GM12892 (cell line): ENCODE measurements at regions not wholly inside any gene's neighbourhood (a gene's known extent, or its start where the extent isn't known, plus 50 kb on each side); places are given as distances from the start of the nearest gene placed in this dataset.

Source experiments
- DNase-seq: peaks from one replicate; pipeline ENCODE4 v3.0.0; 2011; ENCODE audit not compliant: insufficient read length
- FAIRE-seq: peaks from 2 replicates; lab custom pipeline; 2011; peaks lifted over from hg19 to GRCh38; lab: Jason Lieb, UNC
- POLR2A ChIP-seq: IDR thresholded peaks from 2 replicates; pipeline ENCODE4 v1.6.1; 2011; ENCODE audit warnings: low read depth, low read length, control low read depth
- POLR2AphosphoS5 ChIP-seq: IDR thresholded peaks from 2 replicates; pipeline ENCODE4 v1.6.1; 2011; ENCODE audit warnings: low read depth, low read length, control low read depth
- TAF1 ChIP-seq: IDR thresholded peaks from 2 replicates; pipeline ENCODE4 v1.6.1; 2011; ENCODE audit warnings: low read depth, mild to moderate bottlenecking, control low read depth, low read length, borderline replicate concordance

DNA sequence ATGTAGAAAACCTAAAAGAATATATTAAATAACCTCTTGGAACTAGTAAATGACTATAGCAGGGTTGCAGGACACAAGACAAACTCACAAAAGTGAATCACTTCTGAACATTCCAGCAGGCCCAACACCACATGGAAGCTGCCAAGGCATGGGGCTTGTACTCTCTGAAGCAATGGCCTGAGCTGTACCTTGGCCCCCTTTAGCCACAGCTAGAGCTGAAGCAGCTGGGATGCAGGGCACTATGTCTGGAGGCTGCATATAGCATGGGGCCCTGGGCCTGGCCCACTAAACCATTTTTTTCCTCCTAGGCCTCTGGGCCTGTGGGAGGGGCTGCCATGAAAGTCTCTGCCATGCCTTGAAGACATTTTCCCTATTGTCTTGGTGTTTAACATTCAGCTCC lies 1067.3 kb downstream of the LRFN5 start:
- DNase-seq: no peak
- no peak for TF ChIP-seq POLR2A
- no peak for TF ChIP-seq TAF1
- TF ChIP-seq POLR2AphosphoS5: no peak
- FAIRE-seq: no peak

DNA sequence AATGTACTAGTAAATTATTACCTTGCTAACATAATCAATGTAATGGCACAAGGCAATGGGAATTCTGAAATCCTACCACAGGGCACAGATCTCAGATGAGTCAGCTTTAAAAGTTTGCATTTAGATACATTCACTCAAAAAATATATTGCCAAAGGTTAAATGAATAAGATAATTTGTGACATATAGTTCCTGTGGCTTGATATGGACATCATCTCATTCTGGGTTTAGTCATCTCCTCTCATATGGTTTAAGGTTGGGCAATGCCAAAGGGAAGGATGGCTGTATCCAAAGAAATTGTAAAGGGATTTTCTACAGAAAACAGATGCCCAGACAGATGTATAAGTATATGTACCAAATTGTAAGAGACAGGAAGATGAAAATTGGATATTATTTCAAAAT lies 1065.0 kb downstream of the LRFN5 start:
- DNase-seq (no peak), FAIRE-seq (no peak)
- no peak for TF ChIP-seq POLR2A
- TF ChIP-seq TAF1: no peak
- TF ChIP-seq POLR2AphosphoS5: no peak

DNA sequence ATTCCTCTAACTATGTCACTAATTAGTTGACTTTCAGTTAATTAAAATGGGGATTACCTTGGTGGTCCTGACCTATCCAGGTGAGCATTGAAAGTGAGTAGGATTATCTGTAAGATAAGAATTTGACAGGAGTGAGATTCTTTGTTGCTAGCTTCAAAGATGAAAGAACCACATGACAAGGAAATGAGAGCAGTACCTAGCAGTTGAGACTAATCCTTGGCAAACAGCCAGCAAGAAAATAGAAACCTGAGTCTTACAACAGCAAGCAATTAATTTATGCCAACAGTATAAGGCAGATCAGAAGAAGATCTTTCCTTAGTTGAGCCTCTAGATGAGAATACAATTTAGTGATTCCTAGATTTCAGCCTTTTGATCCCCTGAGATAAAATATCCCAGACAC lies 1058.4 kb downstream of the LRFN5 start:
- FAIRE-seq (no peak), DNase-seq (no peak)
- no peak for TF ChIP-seq POLR2AphosphoS5
- no peak for TF ChIP-seq TAF1
- no peak for TF ChIP-seq POLR2A

DNA sequence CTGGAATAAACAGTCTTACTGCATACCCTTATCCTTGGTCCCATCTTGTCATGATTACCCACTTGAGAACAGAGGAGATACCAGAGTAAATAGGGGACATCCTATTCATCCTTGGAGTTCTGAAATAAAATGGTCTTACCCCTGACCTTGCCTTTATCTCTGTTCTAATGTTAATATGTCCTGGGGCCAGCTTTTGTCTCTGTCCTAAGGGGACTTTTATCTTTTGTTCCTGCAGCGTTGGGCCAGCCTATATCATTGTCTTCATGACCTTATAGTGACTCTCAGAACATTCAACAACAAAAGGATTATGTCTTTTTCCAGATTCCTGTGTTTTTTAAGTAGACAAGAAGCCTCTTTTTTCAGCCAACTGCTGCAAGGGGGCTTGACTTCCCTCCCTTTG lies 1057.5 kb downstream of the LRFN5 start:
- DNase-seq: no peak
- TF ChIP-seq POLR2A (no peak), TAF1 (no peak), POLR2AphosphoS5 (no peak)
- FAIRE-seq: no peak

DNA sequence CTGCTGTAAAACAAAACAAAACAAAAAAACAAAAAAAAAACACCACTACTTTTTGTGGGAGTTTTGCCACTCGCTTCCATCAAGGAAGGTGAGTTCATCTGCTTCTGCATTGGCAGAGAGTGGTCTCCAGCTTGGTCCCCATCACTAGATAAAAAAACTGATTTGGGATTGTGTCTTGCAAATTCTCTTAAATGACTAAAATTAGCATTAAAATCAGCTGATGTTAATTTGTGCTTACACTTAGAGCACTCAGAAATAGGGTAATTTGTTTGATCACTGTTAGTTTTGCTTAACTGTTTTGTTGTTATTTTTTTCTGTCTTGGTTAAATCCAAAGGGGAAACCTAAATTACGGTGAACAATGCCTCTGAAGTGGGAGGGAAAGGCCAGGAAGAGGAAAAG lies 1048.0 kb downstream of the LRFN5 start:
- TF ChIP-seq TAF1 (no peak), POLR2AphosphoS5 (no peak), POLR2A (no peak)
- DNase-seq (no peak), FAIRE-seq (no peak)

DNA sequence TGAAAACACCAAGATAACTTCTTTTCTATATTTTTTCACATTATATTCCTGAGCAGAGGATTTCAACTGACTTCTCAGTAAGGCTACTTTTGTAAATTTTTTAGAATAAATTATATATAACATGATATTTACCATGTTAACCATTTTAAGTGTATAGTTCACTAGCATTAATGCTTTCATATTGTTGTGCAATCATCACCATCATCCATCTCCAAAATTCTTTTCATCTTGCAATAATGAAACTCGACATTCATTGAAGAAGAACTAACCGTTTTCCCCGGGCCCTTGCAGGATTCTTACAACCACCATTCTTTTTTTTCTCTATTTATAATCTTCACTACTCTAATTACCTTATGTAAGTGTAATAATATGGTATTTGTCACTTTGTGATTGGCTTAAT lies 1036.1 kb downstream of the LRFN5 start:
- DNase-seq (no peak), FAIRE-seq (no peak)
- TF ChIP-seq POLR2A: no peak
- no peak for TF ChIP-seq TAF1
- TF ChIP-seq POLR2AphosphoS5: no peak

DNA sequence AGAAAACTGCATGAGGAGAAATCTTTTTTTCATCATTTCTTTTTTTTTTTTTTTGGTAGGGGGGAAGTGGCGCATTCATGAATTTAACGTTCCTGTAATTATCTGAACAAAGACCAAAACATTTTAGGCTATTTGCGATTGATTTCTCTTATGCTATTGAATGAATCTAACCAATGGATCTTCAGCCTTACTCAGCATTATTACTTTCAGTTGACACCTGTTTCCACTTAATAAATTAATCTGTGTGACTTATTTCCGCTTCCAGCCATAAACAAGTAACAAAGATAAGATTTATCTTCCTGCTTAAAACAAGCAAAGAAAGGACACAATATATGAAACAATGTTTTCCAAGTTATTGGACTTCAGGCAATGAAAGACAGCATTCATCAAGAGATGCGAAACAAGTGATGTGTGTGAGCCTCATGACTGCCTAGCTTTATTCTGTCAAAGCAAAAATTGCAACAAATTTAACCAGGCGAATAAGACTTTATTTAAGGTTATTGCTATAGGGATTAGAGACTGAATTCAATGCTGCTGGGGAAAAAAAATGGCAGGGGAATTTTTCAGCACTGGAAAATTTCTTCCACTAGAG lies 1026.9 kb downstream of the LRFN5 start:
- TF ChIP-seq POLR2AphosphoS5 (no peak), POLR2A (no peak), TAF1 (no peak)
- FAIRE-seq (no peak), DNase-seq (no peak)

DNA sequence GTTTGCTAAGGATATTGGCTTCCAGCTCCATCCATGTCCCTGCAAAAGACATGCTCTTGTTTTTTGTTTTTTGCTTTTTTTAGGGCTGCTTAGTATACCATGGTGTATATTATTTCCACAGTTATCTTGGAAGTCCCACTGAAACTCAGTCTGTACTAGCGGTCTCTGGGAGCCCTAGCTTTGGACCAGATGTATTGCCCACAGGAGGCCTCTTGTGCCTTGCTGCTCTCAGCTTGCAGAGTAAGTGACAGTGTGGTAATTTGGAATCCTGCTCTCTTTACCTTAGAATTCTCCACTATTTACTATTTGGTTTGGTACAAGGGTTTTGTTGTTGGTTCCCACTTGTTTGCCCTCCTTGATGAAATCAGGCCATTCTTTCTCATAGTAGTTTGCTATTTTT lies 1022.9 kb downstream of the LRFN5 start:
- TF ChIP-seq TAF1 (no peak), POLR2A (no peak), POLR2AphosphoS5 (no peak)
- no peak for DNase-seq
- no peak for FAIRE-seq

DNA sequence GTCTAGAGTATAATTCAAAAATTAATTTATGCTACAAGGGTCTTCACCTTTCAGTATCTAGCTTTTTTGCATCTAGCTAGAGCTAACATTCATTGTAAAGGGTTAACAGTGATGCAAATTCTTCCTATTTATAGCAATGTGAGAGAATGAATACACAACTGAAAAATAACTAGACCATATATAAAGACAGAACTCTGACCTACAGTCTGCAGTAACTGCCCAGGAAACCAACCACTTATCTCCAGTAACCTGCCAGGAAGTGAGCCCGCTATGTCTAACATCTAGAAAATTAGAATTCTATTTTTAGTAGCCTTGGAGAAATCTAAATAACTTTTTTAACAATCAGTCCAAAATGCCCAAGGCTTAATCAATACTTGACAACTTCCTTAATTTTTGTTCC lies 1021.9 kb downstream of the LRFN5 start:
- TF ChIP-seq POLR2AphosphoS5: no peak
- TF ChIP-seq TAF1: no peak
- TF ChIP-seq POLR2A: no peak
- FAIRE-seq: no peak

DNA sequence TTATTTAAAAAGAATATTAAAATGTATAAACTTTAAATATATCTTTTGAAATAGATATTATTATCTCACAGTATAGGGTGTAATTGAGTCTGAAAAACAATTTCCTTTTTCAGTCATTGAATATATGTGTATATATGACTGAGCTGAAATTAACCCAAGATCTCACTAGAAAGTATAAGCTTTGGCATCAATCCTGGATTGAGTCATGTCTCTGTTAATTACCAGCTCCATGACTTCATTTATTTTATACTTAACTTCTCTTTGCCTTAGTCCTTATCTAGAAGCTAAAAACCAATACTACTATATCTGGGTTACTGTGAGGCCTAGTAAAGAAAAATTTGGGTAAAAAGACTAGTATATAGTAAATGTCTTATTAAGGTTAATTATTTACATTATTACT lies 1020.3 kb downstream of the LRFN5 start:
- FAIRE-seq (no peak), DNase-seq (no peak)
- TF ChIP-seq POLR2AphosphoS5 (no peak), TAF1 (no peak), POLR2A (no peak)

More for the DNA sequence above, 1021.9 kb downstream of the LRFN5 start:
- DNase-seq: no peak

DNA sequence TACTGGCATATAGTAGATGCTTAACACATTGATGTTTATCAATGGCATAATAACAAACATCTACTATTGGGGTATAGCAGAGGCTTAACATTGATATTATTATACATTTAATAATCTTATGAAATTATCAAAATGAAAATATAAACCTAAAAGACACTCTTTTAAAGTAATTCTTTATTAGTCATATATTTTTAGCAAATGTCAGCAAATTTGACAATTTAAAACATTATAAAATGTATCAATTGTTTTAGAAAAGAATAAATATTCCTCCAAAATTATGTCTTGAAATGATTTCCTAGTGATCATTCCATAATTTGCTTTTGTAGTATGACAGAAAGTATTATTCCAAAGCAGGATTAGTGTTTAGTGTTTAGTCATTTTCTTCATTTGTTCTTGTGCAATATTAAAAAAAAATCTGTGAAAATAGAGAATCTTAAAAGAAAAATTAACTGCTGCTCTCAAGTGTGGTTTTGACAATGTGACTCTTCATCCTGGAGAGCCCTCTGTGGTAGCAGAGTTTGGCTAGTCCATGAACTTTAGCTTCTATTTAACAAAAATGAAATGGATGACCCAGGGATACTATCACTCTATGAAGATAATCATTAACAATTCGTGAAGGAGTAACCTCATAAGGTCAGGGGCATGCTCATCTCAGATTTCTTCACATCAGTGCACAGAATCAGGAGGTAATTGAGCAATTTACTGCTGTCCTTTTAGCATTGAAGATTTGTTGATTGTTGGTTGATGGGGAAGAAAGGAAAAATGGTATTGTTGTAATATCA lies 1018.5 kb downstream of the LRFN5 start:
- TF ChIP-seq POLR2A (no peak), TAF1 (no peak)
- FAIRE-seq (no peak), DNase-seq (no peak)

DNA sequence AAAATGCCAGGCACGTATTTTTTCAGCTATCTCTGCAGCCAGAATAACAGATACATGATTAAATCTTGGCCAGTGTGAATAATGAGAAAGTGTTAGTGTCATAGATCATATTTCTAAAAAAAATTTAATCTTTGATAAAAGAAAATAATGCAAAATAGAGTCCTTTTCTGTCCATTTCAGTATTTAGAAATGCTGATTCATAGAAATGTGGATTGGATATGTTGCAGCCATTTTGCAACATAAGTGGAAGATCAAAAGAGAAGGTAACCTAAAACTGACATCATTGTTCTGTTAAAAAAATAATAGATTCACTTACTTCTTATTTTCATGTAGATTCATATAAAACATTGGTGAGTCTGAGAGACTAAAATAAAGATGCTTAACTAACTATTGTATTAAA lies 1010.3 kb downstream of the LRFN5 start:
- TF ChIP-seq TAF1 (no peak), POLR2A (no peak), POLR2AphosphoS5 (no peak)
- FAIRE-seq (no peak), DNase-seq (no peak)
